IPS-15b (cell line): ENCODE measurements at regions not wholly inside any gene's neighbourhood (a gene's known extent, or its start where the extent isn't known, plus 50 kb on each side); places are given as distances from the start of the nearest gene placed in this dataset.

ENCODE experiments used
- H3K27me3 ChIP-seq: one replicate; pipeline ENCODE4 v1.6.1; 2013; ENCODE audit warnings: low read length; ENCODE audit not compliant: control insufficient read depth, insufficient read depth
- H3K36me3 ChIP-seq: one replicate; pipeline ENCODE4 v1.6.1; 2013; ENCODE audit warnings: low read length; ENCODE audit not compliant: control insufficient read depth, insufficient read depth
- H3K4me1 ChIP-seq: one replicate; pipeline ENCODE4 v1.6.1; 2013; ENCODE audit warnings: mild to moderate bottlenecking, low read length; ENCODE audit not compliant: control insufficient read depth, insufficient read depth
- H3K4me3 ChIP-seq: one replicate; pipeline ENCODE4 v1.5.1; 2013; ENCODE audit warnings: low read depth, low read length
- H3K9ac ChIP-seq: one replicate; pipeline ENCODE4 v1.6.1; 2013; ENCODE audit warnings: low read depth, mild to moderate bottlenecking, low read length
- H3K9me3 ChIP-seq: one replicate; pipeline ENCODE4 v1.6.1; 2013; ENCODE audit warnings: mild to moderate bottlenecking, low read length; ENCODE audit not compliant: control insufficient read depth, insufficient read depth

- H3K4me3 ChIP-seq: no peak overlapping the region
- H3K4me1 ChIP-seq: no peaks in the 10 kb centered on the region
- H3K9ac ChIP-seq: no peak overlapping the region
- H3K9me3 ChIP-seq: no peaks in the 10 kb centered on the region
- H3K36me3 ChIP-seq: no peaks in the 10 kb centered on the region
- peaks cover 2% of the 10 kb centered on the region for H3K27me3 ChIP-seq
These were observed 99.4 kb downstream of the SALL1 start for GRCh38 chr16:51051671-51052070.

DNA sequence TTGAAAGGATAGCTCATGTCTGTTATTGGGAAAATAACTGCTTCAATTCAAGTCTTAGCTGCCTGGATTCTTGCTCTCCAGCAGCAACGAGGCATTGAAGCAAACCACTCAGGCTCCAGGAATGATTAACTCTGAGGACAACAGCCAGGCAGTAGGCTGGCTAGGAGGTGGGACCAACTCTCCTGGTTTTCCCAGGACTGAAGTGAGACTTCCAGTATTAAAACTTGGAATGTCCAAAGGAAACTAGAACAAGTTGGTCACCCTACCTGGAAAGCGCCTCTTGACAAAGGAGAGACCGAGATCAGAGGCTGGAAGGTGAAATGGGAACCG is 100.7 kb downstream of the SALL1 start:
- H3K4me3 ChIP-seq: no peak overlapping the region
- no peaks in the 10 kb centered on the region for H3K27me3 ChIP-seq
- H3K36me3 ChIP-seq: no peaks in the 10 kb centered on the region
- H3K4me1 ChIP-seq: no peaks in the 10 kb centered on the region
- H3K9ac ChIP-seq: no peak overlapping the region
- H3K9me3 ChIP-seq: no peaks in the 10 kb centered on the region

DNA sequence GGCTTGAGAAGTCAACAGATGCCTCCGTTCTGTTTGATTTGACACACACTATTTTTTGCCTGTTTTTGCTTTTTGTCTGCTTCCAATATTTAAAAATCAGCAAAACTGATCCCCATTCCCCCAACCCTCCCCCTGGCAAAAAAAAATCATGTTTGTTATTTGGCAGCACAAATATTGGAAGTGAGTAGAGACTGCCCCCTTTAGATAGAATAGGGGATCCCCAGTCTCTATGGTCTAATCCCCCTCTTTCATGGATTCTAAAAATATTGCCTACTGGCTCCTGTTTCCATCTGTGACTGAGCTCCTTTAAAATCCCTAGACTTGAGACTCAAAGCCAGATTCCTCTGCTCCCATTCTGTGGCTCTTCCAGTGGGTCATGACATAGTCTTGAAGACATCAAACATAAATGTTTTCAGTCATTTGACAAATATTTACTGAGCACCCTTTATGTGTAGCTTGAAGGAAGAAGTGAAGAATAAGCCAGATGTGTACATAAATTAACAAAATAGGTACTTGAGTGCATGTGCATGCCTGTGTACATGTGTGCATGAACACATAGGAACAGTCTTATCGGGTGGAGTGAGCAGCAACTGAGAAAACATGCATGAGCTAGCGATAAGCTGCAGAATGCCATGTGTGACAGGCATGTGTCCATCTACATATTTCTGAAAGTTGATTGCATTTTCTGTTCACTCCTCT is 101.2 kb downstream of the SALL1 start:
- H3K9ac ChIP-seq: no peak overlapping the region
- no peaks in the 10 kb centered on the region for H3K27me3 ChIP-seq
- H3K9me3 ChIP-seq: no peaks in the 10 kb centered on the region
- no peaks in the 10 kb centered on the region for H3K4me1 ChIP-seq
- no peaks in the 10 kb centered on the region for H3K36me3 ChIP-seq
- no peak overlapping the region for H3K4me3 ChIP-seq

GRCh38 chr16:51049276-51049675 is 101.8 kb downstream of the SALL1 start:
- no peaks in the 10 kb centered on the region for H3K9me3 ChIP-seq
- H3K9ac ChIP-seq: no peak overlapping the region
- no peaks in the 10 kb centered on the region for H3K4me1 ChIP-seq
- no peak overlapping the region for H3K4me3 ChIP-seq
- no peaks in the 10 kb centered on the region for H3K27me3 ChIP-seq
- no peaks in the 10 kb centered on the region for H3K36me3 ChIP-seq

DNA sequence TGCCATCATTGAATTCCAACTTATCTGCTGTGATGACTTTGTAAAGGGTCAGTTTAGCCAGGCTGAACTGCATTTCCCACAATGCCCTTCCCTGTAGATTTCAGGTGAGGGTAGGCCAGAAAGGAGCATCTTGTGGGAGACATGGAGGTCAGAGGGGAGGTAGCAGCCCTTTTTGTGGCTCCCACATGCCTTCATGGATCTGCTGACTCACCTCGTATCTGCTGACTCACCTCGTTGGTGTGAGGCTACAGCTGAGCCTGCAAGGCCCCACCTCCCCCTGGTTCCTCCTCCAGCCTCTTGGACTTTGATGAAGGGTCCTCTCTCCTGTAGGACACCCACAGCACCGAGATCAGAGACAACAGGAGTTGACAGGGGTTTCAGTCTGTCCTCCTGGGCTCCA is 102.5 kb downstream of the SALL1 start:
- Histone ChIP-seq H3K4me3 (no peak overlapping the region), H3K36me3 (no peaks in the 10 kb centered on the region), H3K9ac (no peak overlapping the region), H3K4me1 (no peaks in the 10 kb centered on the region), H3K9me3 (no peaks in the 10 kb centered on the region), H3K27me3 (no peaks in the 10 kb centered on the region)

GRCh38 chr16:51045794-51046193 is 105.3 kb downstream of the SALL1 start:
- no peaks in the 10 kb centered on the region for H3K9me3 ChIP-seq
- H3K4me1 ChIP-seq: no peaks in the 10 kb centered on the region
- H3K4me3 ChIP-seq: no peak overlapping the region
- H3K27me3 ChIP-seq: no peaks in the 10 kb centered on the region
- no peaks in the 10 kb centered on the region for H3K36me3 ChIP-seq
- H3K9ac ChIP-seq: no peak overlapping the region

- Histone ChIP-seq H3K4me3 (no peak overlapping the region), H3K27me3 (no peaks in the 10 kb centered on the region), H3K36me3 (no peaks in the 10 kb centered on the region), H3K4me1 (no peaks in the 10 kb centered on the region), H3K9ac (no peak overlapping the region), H3K9me3 (no peaks in the 10 kb centered on the region)
These were observed 105.9 kb downstream of the SALL1 start for GRCh38 chr16:51045186-51045585.

- Histone ChIP-seq H3K4me3 (no peak overlapping the region), H3K4me1 (no peaks in the 10 kb centered on the region), H3K27me3 (no peaks in the 10 kb centered on the region), H3K9me3 (no peaks in the 10 kb centered on the region), H3K9ac (no peak overlapping the region), H3K36me3 (no peaks in the 10 kb centered on the region)
These were observed 109.5 kb downstream of the SALL1 start for GRCh38 chr16:51041546-51041945.

GRCh38 chr16:51040637-51041036 is 110.4 kb downstream of the SALL1 start:
- Histone ChIP-seq H3K4me3 (no peak overlapping the region), H3K36me3 (no peaks in the 10 kb centered on the region), H3K9me3 (no peaks in the 10 kb centered on the region), H3K27me3 (no peaks in the 10 kb centered on the region), H3K9ac (no peak overlapping the region), H3K4me1 (no peaks in the 10 kb centered on the region)

DNA sequence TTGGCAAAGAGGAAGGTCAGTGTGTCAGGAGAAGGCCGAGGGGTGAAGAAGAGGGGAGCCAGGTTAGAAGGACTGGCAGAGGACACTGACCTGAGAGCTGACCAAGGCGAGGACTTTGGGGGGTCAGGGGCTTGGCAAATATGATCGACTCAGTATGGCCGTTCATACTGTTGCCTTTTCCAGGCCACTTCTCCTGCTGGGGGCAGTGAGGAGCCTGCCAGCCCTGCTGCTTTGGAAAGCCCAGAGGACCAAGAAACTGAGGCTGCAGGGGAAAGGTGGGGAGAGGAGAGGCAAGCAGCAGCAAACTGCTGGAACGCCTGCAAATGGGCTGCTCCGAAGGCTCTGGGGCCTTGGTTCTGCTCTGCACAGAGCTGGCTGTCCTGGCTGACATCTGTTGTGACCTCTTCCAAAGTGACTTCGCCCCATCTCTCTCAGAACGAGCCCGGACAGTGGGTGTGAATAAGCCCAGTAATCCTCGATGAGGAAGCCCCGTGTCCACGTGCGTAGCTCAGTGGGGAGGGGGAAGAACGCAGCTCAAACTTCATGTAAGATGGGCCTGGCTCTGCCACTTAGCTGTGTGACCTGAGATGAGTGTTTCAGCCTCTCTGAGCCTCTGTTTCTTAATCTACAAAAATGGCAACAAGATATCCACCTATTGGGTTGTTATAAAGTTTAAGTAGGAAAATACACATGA is 111.3 kb downstream of the SALL1 start:
- no peak overlapping the region for H3K9ac ChIP-seq
- no peaks in the 10 kb centered on the region for H3K9me3 ChIP-seq
- H3K4me3 ChIP-seq: no peak overlapping the region
- no peaks in the 10 kb centered on the region for H3K36me3 ChIP-seq
- H3K4me1 ChIP-seq: no peaks in the 10 kb centered on the region
- H3K27me3 ChIP-seq: no peaks in the 10 kb centered on the region

GRCh38 chr16:51035711-51036110 is 115.4 kb downstream of the SALL1 start:
- Histone ChIP-seq H3K36me3 (no peaks in the 10 kb centered on the region), H3K27me3 (no peaks in the 10 kb centered on the region), H3K4me3 (no peak overlapping the region), H3K9ac (no peak overlapping the region), H3K9me3 (no peaks in the 10 kb centered on the region), H3K4me1 (no peaks in the 10 kb centered on the region)

DNA sequence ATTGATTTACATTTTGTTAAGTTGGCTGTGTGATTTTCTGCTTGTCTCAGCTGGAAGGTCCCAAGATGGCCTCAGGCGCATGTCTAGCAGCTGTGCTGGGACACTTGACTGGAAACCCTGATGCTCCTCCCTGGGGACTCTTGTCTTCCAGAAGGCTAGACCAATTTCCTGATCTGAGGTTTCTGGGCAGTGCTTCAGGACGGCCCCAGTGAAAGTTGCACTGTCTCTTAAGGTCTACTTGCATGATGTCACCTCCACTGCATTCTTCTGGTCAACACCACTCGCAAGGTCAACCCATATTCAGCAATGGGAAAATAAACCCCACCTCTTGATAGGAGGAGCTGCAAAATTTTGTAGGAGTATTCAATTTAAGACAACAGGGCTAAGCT is 116.0 kb downstream of the SALL1 start:
- Histone ChIP-seq H3K9ac (no peak overlapping the region), H3K4me1 (no peaks in the 10 kb centered on the region), H3K36me3 (no peaks in the 10 kb centered on the region), H3K9me3 (no peaks in the 10 kb centered on the region), H3K27me3 (no peaks in the 10 kb centered on the region), H3K4me3 (no peak overlapping the region)
